ENCODE measurements at regions not wholly inside any gene's neighbourhood (a gene's known extent, or its start where the extent isn't known, plus 50 kb on each side); places are given as distances from the start of the nearest gene placed in this dataset.

- no peak overlapping the region for H3K27ac Mint-ChIP-seq
- H3K27me3 Mint-ChIP-seq, result no peaks in the 10 kb centered on the region
- H3K9me3 ChIP-seq (ENCODE audit: control insufficient read depth in 2 of 2, low read length in 2 of 2), result no peaks in the 10 kb centered on the region
- H3K4me3 ChIP-seq (ENCODE audit: low read depth, low read length), result no peak overlapping the region
- no peaks in the 10 kb centered on the region for H3K4me1 ChIP-seq (ENCODE audit: control insufficient read depth, insufficient read depth, low read length, poor library complexity, severe bottlenecking)
- no peaks in the 10 kb centered on the region for H3K9me3 Mint-ChIP-seq
- H3K36me3 ChIP-seq (ENCODE audit: control insufficient read depth, insufficient read depth, low read length), result no peaks in the 10 kb centered on the region
- no peak overlapping the region for H3K4me3 Mint-ChIP-seq
- no peaks in the 10 kb centered on the region for H3K36me3 Mint-ChIP-seq
- H3K27me3 ChIP-seq (ENCODE audit: control insufficient read depth, insufficient read depth, low read length), result no peaks in the 10 kb centered on the region
- no peak overlapping the region for H3K27ac ChIP-seq (ENCODE audit: insufficient read depth, low read length, poor library complexity, severe bottlenecking)
- DNase-seq (no peak), ATAC-seq (ENCODE audit: low read depth in 2 of 2) (no peak)
- H3K4me1 Mint-ChIP-seq, result peaks cover 0 to 4% (median 0%) of the 10 kb centered on the region in 4 donors
Observed at GRCh38 chr2:128622955-128623620, 304.4 kb upstream of the HS6ST1 start.

- DNase-seq (no peak), ATAC-seq (ENCODE audit: low read depth in 2 of 2) (no peak)
- H3K36me3 ChIP-seq (ENCODE audit: control insufficient read depth, insufficient read depth, low read length), result no peaks in the 10 kb centered on the region
- Mint-ChIP-seq H3K9me3 (no peaks in the 10 kb centered on the region), H3K27ac (no peak overlapping the region), H3K4me1 (peaks cover 0 to 4% (median 0%) of the 10 kb centered on the region in 4 donors), H3K4me3 (no peak overlapping the region), H3K27me3 (no peaks in the 10 kb centered on the region), H3K36me3 (no peaks in the 10 kb centered on the region)
- H3K4me3 ChIP-seq (ENCODE audit: low read depth, low read length), result no peak overlapping the region
- no peaks in the 10 kb centered on the region for H3K9me3 ChIP-seq (ENCODE audit: control insufficient read depth in 2 of 2, low read length in 2 of 2)
- H3K27me3 ChIP-seq (ENCODE audit: control insufficient read depth, insufficient read depth, low read length), result no peaks in the 10 kb centered on the region
- no peaks in the 10 kb centered on the region for H3K4me1 ChIP-seq (ENCODE audit: control insufficient read depth, insufficient read depth, low read length, poor library complexity, severe bottlenecking)
- no peak overlapping the region for H3K27ac ChIP-seq (ENCODE audit: insufficient read depth, low read length, poor library complexity, severe bottlenecking)
Observed at GRCh38 chr2:128623776-128624761, 305.4 kb upstream of the HS6ST1 start.

- Mint-ChIP-seq H3K27ac (no peak overlapping the region), H3K36me3 (no peaks in the 10 kb centered on the region), H3K4me3 (no peak overlapping the region), H3K27me3 (no peaks in the 10 kb centered on the region), H3K4me1 (peaks cover 0 to 4% (median 0%) of the 10 kb centered on the region in 4 donors), H3K9me3 (no peaks in the 10 kb centered on the region)
- H3K4me3 ChIP-seq (ENCODE audit: low read depth, low read length), result no peak overlapping the region
- no peaks in the 10 kb centered on the region for H3K27me3 ChIP-seq (ENCODE audit: control insufficient read depth, insufficient read depth, low read length)
- H3K27ac ChIP-seq (ENCODE audit: insufficient read depth, low read length, poor library complexity, severe bottlenecking), result no peak overlapping the region
- ATAC-seq (ENCODE audit: low read depth in 2 of 2) (no peak), DNase-seq (no peak)
- H3K4me1 ChIP-seq (ENCODE audit: control insufficient read depth, insufficient read depth, low read length, poor library complexity, severe bottlenecking), result no peaks in the 10 kb centered on the region
- H3K9me3 ChIP-seq (ENCODE audit: control insufficient read depth in 2 of 2, low read length in 2 of 2), result no peaks in the 10 kb centered on the region
- no peaks in the 10 kb centered on the region for H3K36me3 ChIP-seq (ENCODE audit: control insufficient read depth, insufficient read depth, low read length)
Observed at GRCh38 chr2:128624956-128625355, 306.3 kb upstream of the HS6ST1 start.

GRCh38 chr2:128625421-128625820 is 306.8 kb upstream of the HS6ST1 start:
- H3K9me3 ChIP-seq (ENCODE audit: control insufficient read depth in 2 of 2, low read length in 2 of 2), result no peaks in the 10 kb centered on the region
- Mint-ChIP-seq H3K4me1 (peaks cover 0 to 4% (median 0%) of the 10 kb centered on the region in 4 donors), H3K9me3 (no peaks in the 10 kb centered on the region), H3K36me3 (no peaks in the 10 kb centered on the region), H3K4me3 (no peak overlapping the region), H3K27me3 (no peaks in the 10 kb centered on the region), H3K27ac (no peak overlapping the region)
- H3K27ac ChIP-seq (ENCODE audit: insufficient read depth, low read length, poor library complexity, severe bottlenecking), result no peak overlapping the region
- H3K27me3 ChIP-seq (ENCODE audit: control insufficient read depth, insufficient read depth, low read length), result no peaks in the 10 kb centered on the region
- no peak overlapping the region for H3K4me3 ChIP-seq (ENCODE audit: low read depth, low read length)
- ATAC-seq (ENCODE audit: low read depth in 2 of 2), result no peak
- DNase-seq, result no peak
- H3K36me3 ChIP-seq (ENCODE audit: control insufficient read depth, insufficient read depth, low read length), result no peaks in the 10 kb centered on the region
- no peaks in the 10 kb centered on the region for H3K4me1 ChIP-seq (ENCODE audit: control insufficient read depth, insufficient read depth, low read length, poor library complexity, severe bottlenecking)

- Histone ChIP-seq H3K9me3 (ENCODE audit: control insufficient read depth in 2 of 2, low read length in 2 of 2) (no peaks in the 10 kb centered on the region), H3K4me1 (ENCODE audit: control insufficient read depth, insufficient read depth, low read length, poor library complexity, severe bottlenecking) (no peaks in the 10 kb centered on the region), H3K27me3 (ENCODE audit: control insufficient read depth, insufficient read depth, low read length) (no peaks in the 10 kb centered on the region), H3K36me3 (ENCODE audit: control insufficient read depth, insufficient read depth, low read length) (no peaks in the 10 kb centered on the region), H3K4me3 (ENCODE audit: low read depth, low read length) (no peak overlapping the region), H3K27ac (ENCODE audit: insufficient read depth, low read length, poor library complexity, severe bottlenecking) (no peak overlapping the region)
- H3K27me3 Mint-ChIP-seq, result no peaks in the 10 kb centered on the region
- no peak overlapping the region for H3K4me3 Mint-ChIP-seq
- ATAC-seq (ENCODE audit: low read depth in 2 of 2) (no peak), DNase-seq (no peak)
- peaks cover 0 to 4% (median 0%) of the 10 kb centered on the region in 4 donors for H3K4me1 Mint-ChIP-seq
- H3K9me3 Mint-ChIP-seq, result no peaks in the 10 kb centered on the region
- peak overlapping the region in 1 of 3 donors; percentile 43 for H3K27ac Mint-ChIP-seq
- H3K36me3 Mint-ChIP-seq, result no peaks in the 10 kb centered on the region
Observed at GRCh38 chr2:128625963-128626759, 307.5 kb upstream of the HS6ST1 start.

- Mint-ChIP-seq H3K4me1 (peaks cover 0 to 4% (median 0%) of the 10 kb centered on the region in 4 donors), H3K27me3 (no peaks in the 10 kb centered on the region), H3K4me3 (no peak overlapping the region), H3K9me3 (no peaks in the 10 kb centered on the region), H3K27ac (peak overlapping the region in 1 of 3 donors; percentile 43), H3K36me3 (no peaks in the 10 kb centered on the region)
- no peak for ATAC-seq (ENCODE audit: low read depth in 2 of 2)
- no peak overlapping the region for H3K27ac ChIP-seq (ENCODE audit: insufficient read depth, low read length, poor library complexity, severe bottlenecking)
- H3K4me1 ChIP-seq (ENCODE audit: control insufficient read depth, insufficient read depth, low read length, poor library complexity, severe bottlenecking), result no peaks in the 10 kb centered on the region
- H3K9me3 ChIP-seq (ENCODE audit: control insufficient read depth in 2 of 2, low read length in 2 of 2), result no peaks in the 10 kb centered on the region
- DNase-seq, result no peak
- no peaks in the 10 kb centered on the region for H3K36me3 ChIP-seq (ENCODE audit: control insufficient read depth, insufficient read depth, low read length)
- H3K4me3 ChIP-seq (ENCODE audit: low read depth, low read length), result no peak overlapping the region
- H3K27me3 ChIP-seq (ENCODE audit: control insufficient read depth, insufficient read depth, low read length), result no peaks in the 10 kb centered on the region
Observed at GRCh38 chr2:128626760-128627511, 308.3 kb upstream of the HS6ST1 start.

GRCh38 chr2:128628206-128628605 is 309.5 kb upstream of the HS6ST1 start:
- Mint-ChIP-seq H3K4me1 (peaks cover 0 to 2% (median 0%) of the 10 kb centered on the region in 4 donors), H3K27me3 (no peaks in the 10 kb centered on the region), H3K36me3 (no peaks in the 10 kb centered on the region), H3K27ac (no peak overlapping the region), H3K9me3 (no peaks in the 10 kb centered on the region), H3K4me3 (no peak overlapping the region)
- DNase-seq (no peak), ATAC-seq (ENCODE audit: low read depth in 2 of 2) (no peak)
- no peaks in the 10 kb centered on the region for H3K27me3 ChIP-seq (ENCODE audit: control insufficient read depth, insufficient read depth, low read length)
- H3K36me3 ChIP-seq (ENCODE audit: control insufficient read depth, insufficient read depth, low read length), result no peaks in the 10 kb centered on the region
- H3K9me3 ChIP-seq (ENCODE audit: control insufficient read depth in 2 of 2, low read length in 2 of 2), result no peaks in the 10 kb centered on the region
- no peaks in the 10 kb centered on the region for H3K4me1 ChIP-seq (ENCODE audit: control insufficient read depth, insufficient read depth, low read length, poor library complexity, severe bottlenecking)
- no peak overlapping the region for H3K4me3 ChIP-seq (ENCODE audit: low read depth, low read length)
- no peak overlapping the region for H3K27ac ChIP-seq (ENCODE audit: insufficient read depth, low read length, poor library complexity, severe bottlenecking)

Data from CD4-positive, CD25-positive, alpha-beta regulatory T cell (primary cell).